DND-41 (cell line): ENCODE measurements at regions not wholly inside any gene's neighbourhood (a gene's known extent, or its start where the extent isn't known, plus 50 kb on each side); places are given as distances from the start of the nearest gene placed in this dataset.

Source experiments
- EZH2 ChIP-seq: IDR thresholded peaks from 3 replicates; pipeline ENCODE4 v1.6.1; 2012; ENCODE audit warnings: borderline replicate concordance, low read depth, mild to moderate bottlenecking, moderate library complexity, low read length, inconsistent platforms; ENCODE audit not compliant: severe bottlenecking
- TF ChIP-seq, protein P1 (sequence below): IDR thresholded peaks from 2 replicates; pipeline ENCODE4 v1.5.1; 2012; ENCODE audit warnings: borderline replicate concordance, low read length, moderate library complexity, mild to moderate bottlenecking; ENCODE audit not compliant: poor library complexity, severe bottlenecking; ENCODE audit errors: extremely low read depth

DNA sequence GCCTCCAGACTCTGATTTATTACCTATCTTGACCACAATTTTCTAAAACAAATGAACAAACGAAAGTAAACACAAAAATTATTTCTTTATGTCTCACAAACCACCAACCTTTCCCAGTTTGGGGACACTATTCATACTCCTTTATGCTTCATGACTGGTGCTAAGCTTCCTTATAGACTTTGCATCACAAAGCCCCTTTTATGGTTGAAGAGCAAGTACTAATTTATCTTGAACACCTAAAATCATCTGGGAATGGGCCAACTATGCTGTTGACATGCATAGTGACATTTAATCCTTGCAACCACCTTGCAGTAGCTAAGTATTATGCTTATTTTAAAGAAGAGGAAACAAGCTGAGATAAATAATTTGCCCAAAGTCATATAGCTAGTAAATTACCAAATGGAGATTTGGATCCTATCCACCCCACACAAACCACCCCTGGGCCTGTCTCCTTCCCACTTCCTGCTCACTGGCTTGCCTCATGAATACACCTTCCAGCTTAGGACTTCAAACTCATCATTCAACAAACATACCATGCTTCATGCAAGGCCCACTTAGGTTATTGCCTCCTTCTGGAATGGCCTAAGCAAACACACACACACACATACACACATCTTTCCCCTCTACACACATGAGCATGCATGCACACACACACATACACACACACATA is 192.2 kb downstream of the PLPP3 start:
- TF ChIP-seq, protein P1, sequence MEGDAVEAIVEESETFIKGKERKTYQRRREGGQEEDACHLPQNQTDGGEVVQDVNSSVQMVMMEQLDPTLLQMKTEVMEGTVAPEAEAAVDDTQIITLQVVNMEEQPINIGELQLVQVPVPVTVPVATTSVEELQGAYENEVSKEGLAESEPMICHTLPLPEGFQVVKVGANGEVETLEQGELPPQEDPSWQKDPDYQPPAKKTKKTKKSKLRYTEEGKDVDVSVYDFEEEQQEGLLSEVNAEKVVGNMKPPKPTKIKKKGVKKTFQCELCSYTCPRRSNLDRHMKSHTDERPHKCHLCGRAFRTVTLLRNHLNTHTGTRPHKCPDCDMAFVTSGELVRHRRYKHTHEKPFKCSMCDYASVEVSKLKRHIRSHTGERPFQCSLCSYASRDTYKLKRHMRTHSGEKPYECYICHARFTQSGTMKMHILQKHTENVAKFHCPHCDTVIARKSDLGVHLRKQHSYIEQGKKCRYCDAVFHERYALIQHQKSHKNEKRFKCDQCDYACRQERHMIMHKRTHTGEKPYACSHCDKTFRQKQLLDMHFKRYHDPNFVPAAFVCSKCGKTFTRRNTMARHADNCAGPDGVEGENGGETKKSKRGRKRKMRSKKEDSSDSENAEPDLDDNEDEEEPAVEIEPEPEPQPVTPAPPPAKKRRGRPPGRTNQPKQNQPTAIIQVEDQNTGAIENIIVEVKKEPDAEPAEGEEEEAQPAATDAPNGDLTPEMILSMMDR: no peak
- no peak for TF ChIP-seq EZH2
